Fibroblast of villous mesenchyme (primary cell): ENCODE measurements at regions not wholly inside any gene's neighbourhood (a gene's known extent, or its start where the extent isn't known, plus 50 kb on each side); places are given as distances from the start of the nearest gene placed in this dataset.
"Not testable (repeated sequence)": the region's sequence is repeated elsewhere in the genome, so short reads cannot be mapped to it uniquely, and the experiment has no call there.

ENCODE experiments used
- DNase-seq: peaks from one replicate; pipeline ENCODE4 v3.0.0-alpha.2; 2010; ENCODE audit warnings: low read depth
- H3K4me3 ChIP-seq: 2 replicates; pipeline ENCODE4 v1.5.1; 2011; ENCODE audit warnings: low read depth, mild to moderate bottlenecking, low read length
- TF ChIP-seq, protein P1 (sequence below): IDR thresholded peaks from 2 replicates; pipeline ENCODE4 v1.5.1; 2012; ENCODE audit warnings: low read depth, mild to moderate bottlenecking, low read length; ENCODE audit not compliant: insufficient read depth

DNA sequence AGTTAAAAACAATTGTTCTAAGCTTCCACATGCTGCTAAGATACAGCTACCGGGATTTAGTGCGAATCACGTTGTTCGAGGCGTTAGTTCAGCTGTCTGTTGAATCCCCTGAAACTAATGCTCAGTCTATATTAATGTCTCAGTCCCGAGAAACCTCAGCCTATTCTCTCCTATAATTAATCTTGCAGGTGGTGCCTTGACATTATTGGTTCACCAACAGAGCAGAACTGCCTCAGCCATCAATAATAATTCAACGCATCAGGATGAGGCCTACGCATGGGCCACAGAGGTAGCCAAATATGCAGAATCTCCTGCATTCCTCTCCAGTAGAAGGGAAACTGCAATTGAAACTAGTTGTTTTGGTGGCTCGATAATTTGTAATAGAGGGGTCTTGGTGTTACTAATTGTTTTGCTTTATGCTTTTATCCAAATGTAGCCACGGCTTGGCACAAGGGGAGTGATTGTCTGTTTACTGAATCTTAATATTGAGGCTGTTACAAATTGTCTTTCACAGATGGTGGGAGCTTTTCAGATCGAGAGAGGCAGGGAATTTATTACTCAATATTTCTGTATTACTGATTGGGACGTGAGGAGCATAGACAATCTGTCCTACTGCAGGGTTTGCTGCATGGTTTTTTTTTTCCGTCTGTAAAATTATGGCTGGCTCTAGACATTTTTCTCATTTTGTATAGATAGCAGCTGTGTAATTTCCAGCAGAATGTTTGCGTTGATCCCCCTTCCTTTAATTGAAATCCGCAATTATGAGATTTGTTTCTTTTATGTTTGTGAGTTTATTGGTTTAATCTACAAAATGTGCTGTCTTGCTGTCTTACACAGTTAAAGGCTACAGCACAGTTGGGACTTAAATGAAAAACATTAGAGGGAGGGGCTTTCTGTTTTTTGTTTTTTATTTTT lies 1036.5 kb upstream of the NOVA1 start:
- TF ChIP-seq, protein P1, sequence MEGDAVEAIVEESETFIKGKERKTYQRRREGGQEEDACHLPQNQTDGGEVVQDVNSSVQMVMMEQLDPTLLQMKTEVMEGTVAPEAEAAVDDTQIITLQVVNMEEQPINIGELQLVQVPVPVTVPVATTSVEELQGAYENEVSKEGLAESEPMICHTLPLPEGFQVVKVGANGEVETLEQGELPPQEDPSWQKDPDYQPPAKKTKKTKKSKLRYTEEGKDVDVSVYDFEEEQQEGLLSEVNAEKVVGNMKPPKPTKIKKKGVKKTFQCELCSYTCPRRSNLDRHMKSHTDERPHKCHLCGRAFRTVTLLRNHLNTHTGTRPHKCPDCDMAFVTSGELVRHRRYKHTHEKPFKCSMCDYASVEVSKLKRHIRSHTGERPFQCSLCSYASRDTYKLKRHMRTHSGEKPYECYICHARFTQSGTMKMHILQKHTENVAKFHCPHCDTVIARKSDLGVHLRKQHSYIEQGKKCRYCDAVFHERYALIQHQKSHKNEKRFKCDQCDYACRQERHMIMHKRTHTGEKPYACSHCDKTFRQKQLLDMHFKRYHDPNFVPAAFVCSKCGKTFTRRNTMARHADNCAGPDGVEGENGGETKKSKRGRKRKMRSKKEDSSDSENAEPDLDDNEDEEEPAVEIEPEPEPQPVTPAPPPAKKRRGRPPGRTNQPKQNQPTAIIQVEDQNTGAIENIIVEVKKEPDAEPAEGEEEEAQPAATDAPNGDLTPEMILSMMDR: no peak
- no peak overlapping the region for H3K4me3 ChIP-seq
- no peak for DNase-seq

DNA sequence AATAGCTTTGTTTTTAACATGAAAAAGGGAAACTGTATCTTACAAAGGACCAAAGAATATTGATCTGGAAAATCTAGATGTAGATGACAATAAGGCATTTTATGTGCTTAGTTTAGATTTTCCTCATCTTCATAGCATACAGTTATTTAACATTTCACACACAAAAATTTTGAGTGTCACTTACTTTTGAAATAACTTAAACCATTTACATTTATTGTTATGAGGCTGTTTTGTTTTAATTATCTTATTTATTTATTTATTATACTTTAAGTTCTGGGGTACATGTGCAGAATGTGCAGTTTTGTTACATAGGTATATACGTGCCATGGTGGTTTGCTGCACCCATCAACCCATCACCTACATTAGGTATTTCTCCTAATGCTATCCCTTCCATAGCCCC lies 1042.9 kb upstream of the NOVA1 start:
- DNase-seq, H3K4me3 ChIP-seq: not testable (repeated sequence)

DNA sequence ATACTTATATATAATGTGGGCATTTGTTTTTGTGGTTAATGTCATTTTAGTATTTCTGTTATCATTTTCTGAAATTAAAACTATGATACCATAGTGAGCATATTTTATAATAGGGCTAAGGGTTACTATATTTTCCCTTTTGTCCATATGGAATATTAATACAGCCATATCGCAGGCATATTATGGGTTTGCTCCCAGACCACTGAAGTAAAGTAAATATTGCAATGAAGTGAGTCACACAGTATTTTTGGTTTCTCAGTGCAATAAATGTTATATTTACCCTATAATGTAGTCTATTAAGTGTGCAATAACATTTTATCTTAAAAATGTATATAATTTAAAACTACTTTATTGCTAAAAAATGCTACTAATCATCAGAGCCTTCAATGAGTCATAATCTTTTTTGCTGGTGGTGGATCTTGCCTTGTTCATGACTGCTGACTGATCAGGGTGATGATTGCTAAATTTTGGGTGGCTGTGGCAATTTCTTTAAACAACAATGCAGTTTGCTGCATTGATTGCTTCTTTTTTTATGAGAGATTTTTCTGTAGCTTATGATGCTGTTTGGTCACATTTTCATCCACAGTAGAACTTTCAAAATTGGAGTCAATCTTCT lies 1044.5 kb upstream of the NOVA1 start:
- TF ChIP-seq, protein P1: no peak
- no peak for DNase-seq
- no peak overlapping the region for H3K4me3 ChIP-seq

DNA sequence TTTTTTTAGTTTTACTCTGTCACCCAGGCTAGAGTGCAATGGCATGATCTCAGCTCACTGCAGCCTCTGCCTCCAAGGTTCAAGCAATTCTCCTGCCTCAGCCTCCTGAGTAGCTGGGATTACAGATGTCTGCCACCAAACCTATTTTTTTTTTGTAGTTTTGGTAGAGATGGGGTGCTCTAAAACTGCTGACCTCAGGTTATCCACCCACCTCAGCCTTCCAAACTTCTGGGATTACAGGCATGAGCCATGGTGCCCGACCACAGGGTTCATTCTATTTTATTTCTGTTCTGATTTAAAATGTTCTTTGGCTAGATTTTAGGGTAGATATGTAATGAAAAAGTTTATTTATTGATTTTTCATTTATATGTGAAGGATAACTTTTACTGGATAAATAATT lies 1062.8 kb upstream of the NOVA1 start:
- TF ChIP-seq, protein P1: no peak
- no peak overlapping the region for H3K4me3 ChIP-seq
- DNase-seq: no peak

DNA sequence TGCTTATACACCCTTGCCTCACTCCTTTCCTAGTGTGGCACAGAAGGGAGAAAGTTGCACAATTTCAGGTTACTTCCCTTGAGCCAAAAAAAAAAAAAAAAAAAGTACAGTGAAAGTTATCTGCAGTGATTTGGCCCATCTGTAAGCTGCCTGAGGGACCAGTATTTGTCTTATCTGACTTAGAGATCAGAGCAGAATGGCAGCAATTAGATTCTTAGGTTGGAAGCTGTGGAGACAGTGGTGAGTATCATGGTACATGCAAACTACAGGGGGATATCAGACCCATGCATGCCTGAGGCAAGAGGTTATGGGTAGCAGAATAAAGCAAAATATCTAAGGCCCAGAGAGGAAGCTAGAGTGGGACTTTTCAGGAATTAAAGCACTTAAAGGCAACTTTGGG lies 1070.7 kb upstream of the NOVA1 start:
- H3K4me3 ChIP-seq: no peak overlapping the region
- DNase-seq: no peak
- TF ChIP-seq, protein P1: no peak

DNA sequence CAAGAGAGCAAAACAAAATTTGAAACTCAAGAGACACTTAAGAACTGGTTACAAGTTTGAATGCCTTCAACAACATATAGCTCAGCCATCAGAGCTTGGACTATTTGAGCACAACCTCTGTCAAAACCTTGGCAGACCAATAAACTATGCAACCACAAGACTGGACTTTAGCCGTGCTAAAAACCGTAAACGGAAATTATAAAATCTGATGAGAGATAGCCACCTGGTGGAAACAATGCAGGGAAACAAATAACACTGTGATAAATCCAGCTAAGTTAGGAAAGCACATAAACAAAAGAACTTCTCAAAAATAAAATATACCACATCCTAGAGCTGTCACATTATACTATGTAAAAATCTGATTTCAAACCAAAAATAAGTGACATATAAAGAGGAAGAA lies 1074.2 kb upstream of the NOVA1 start:
- no peak for DNase-seq
- H3K4me3 ChIP-seq: no peak overlapping the region
- TF ChIP-seq, protein P1: no peak

DNA sequence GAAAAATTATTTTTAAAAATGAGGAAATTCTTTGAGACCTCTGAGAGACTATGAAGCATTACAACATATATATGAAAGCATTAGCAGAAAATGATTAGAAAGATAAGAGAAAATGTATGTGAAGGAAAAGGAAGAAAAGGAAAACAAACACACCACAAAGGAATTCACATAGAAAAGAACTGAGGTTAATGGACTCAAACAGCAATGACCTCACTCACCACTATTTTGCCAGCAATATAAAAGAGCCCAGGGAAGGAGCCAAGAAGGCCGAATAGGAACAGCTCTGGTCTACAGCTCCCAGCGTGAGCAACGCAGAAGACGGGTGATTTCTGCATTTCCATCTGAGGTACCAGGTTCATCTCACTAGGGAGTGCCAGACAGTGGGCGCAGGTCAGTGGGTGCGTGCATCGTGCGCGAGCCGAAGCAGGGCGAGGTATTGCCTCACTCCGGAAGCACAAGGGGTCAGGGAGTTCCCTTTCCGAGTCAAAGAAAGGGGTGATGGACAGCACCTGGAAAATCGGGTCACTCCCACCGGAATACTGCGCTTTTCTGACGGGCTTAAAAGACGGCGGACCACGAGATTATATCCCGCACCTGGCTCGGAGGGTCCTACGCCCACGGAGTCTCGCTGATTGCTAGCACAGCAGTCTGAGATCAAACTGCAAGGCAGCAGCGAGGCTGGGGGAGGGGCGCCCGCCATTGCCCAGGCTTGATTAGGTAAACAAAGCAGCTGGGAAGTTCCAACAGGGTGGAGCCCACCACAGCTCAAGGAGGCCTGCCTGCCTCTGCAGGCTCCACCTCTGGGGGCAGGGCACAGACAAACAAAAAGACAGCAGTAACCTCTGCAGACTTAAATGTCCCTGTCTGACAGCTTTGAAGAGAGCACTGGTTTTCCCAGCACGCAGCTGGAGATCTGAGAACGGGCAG lies 1075.2 kb upstream of the NOVA1 start:
- DNase-seq, H3K4me3 ChIP-seq: not testable (repeated sequence)
